ENCODE measurements at regions not wholly inside any gene's neighbourhood (a gene's known extent, or its start where the extent isn't known, plus 50 kb on each side); places are given as distances from the start of the nearest gene placed in this dataset.

- no peak for TF ChIP-seq POLR2A (IDR thresholded peaks at IDR 0.05)
- TF ChIP-seq, protein P1, sequence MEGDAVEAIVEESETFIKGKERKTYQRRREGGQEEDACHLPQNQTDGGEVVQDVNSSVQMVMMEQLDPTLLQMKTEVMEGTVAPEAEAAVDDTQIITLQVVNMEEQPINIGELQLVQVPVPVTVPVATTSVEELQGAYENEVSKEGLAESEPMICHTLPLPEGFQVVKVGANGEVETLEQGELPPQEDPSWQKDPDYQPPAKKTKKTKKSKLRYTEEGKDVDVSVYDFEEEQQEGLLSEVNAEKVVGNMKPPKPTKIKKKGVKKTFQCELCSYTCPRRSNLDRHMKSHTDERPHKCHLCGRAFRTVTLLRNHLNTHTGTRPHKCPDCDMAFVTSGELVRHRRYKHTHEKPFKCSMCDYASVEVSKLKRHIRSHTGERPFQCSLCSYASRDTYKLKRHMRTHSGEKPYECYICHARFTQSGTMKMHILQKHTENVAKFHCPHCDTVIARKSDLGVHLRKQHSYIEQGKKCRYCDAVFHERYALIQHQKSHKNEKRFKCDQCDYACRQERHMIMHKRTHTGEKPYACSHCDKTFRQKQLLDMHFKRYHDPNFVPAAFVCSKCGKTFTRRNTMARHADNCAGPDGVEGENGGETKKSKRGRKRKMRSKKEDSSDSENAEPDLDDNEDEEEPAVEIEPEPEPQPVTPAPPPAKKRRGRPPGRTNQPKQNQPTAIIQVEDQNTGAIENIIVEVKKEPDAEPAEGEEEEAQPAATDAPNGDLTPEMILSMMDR (IDR thresholded peaks at IDR 0.05), result no peak
Measured at GRCh38 chr11:43245466-43245865, 66.3 kb upstream of the API5 start.

Measured in uterus (tissue), 2 donors.